GM12878 (cell line): ENCODE measurements at regions not wholly inside any gene's neighbourhood (a gene's known extent, or its start where the extent isn't known, plus 50 kb on each side); places are given as distances from the start of the nearest gene placed in this dataset.

Source experiments
- ATAC-seq: fragments of 200-7000 bp; cut with Tn5 transposase; 3 replicates; pipeline ENCODE4 v1.9.1; 2020; ENCODE audit warnings: mild to moderate bottlenecking, moderate library complexity
- BruUV-seq: library from RNA; stranded (reverse); fragments of 400-500 nt; replicated peaks from 2 replicates; lab custom pipeline; 2021; lab: Mats Ljungman, UMichigan
- CTCF ChIA-PET: fragments of 300-600 bp; sonication (Branson Sonifier 250); formaldehyde crosslinking; extraction: SDS; loops from one replicate; lab custom pipeline; 2021; ENCODE audit warnings: inconsistent platforms; lab: Yijun Ruan, JAX
- POLR2A ChIA-PET: fragments of 350-600 bp; formaldehyde crosslinking; extraction: SDS; loops from one replicate; lab custom pipeline; 2021; ENCODE audit warnings: inconsistent platforms; lab: Charles Lee
- RAD21 ChIA-PET: fragments of 300-600 bp; sonication (Branson Sonifier 250); formaldehyde crosslinking; loops from one replicate; lab custom pipeline; 2023; ENCODE audit warnings: antibody characterized with exemption; ENCODE audit not compliant: unreplicated experiment; lab: Charles Lee
- SMC1A ChIA-PET: fragments of 300-600 bp; sonication (Branson Sonifier 250); formaldehyde crosslinking; loops from one replicate; lab custom pipeline; 2023; ENCODE audit not compliant: unreplicated experiment, uncharacterized antibody; lab: Charles Lee
- DNase-seq: peaks from one replicate; pipeline ENCODE4 v3.0.0-alpha.2; 2011; ENCODE audit warnings: low read depth, low spot score
- FAIRE-seq: peaks from 3 replicates; lab custom pipeline; 2011; peaks lifted over from hg19 to GRCh38; lab: Jason Lieb, UNC
- H2AFZ ChIP-seq: 2 replicates; pipeline ENCODE4 v1.6.0; 2011; ENCODE audit warnings: low read depth, low read length, control low read depth; ENCODE audit not compliant: control insufficient read depth
- H3K27ac ChIP-seq: 2 replicates; pipeline ENCODE4 v1.5.1; 2011; ENCODE audit warnings: control low read depth; ENCODE audit not compliant: control insufficient read depth, insufficient read depth
- H3K27me3 ChIP-seq, 2 experiments: replicated peaks in 1 of 2; 2 replicates each; pipeline versions ENCODE4 v1.6.0 to v1.6.1; 2011; ENCODE audit warnings: low read length in 1 of 2; ENCODE audit not compliant: control insufficient read depth in 2 of 2, insufficient read depth in 2 of 2
- H3K36me3 ChIP-seq, 2 experiments: 2 replicates each; pipeline ENCODE4 v1.5.1; 2011; ENCODE audit warnings: low read length in 1 of 2; ENCODE audit not compliant: control insufficient read depth in 2 of 2, insufficient read depth in 2 of 2
- H3K4me1 ChIP-seq: 2 replicates; pipeline ENCODE4 v1.6.1; 2011; ENCODE audit warnings: mild to moderate bottlenecking, low read length, moderate library complexity, mixed read lengths; ENCODE audit not compliant: control insufficient read depth, insufficient read depth
- H3K4me2 ChIP-seq: 2 replicates; pipeline ENCODE4 v1.6.0; 2011; ENCODE audit warnings: control low read depth; ENCODE audit not compliant: control insufficient read depth, insufficient read depth
- H3K4me3 ChIP-seq: fragments of 200-600 bp; sonication (generic); 2 replicates; pipeline ENCODE4 v1.5.1; 2016
- H3K79me2 ChIP-seq: 2 replicates; pipeline ENCODE4 v1.6.0; 2011; ENCODE audit warnings: low read length; ENCODE audit not compliant: control insufficient read depth, insufficient read depth
- H3K9ac ChIP-seq: 2 replicates; pipeline ENCODE4 v1.8.0; 2011; ENCODE audit warnings: low read length, control low read depth, mixed read lengths; ENCODE audit not compliant: control insufficient read depth, insufficient read depth
- H3K9me3 ChIP-seq: replicated peaks from 3 replicates; pipeline ENCODE4 v1.5.1; 2011; ENCODE audit warnings: mild to moderate bottlenecking, low read length; ENCODE audit not compliant: control insufficient read depth, insufficient read depth
- H4K20me1 ChIP-seq: 2 replicates; pipeline ENCODE4 v1.6.0; 2011; ENCODE audit not compliant: control insufficient read depth, insufficient read depth
- ASH2L ChIP-seq: fragments of 300-600, 200-600 bp; sonication (generic); IDR thresholded peaks from 2 replicates; pipeline ENCODE4 v1.6.1; 2017; ENCODE audit warnings: low read depth, mild to moderate bottlenecking, borderline replicate concordance
- CUX1 ChIP-seq: IDR thresholded peaks from 2 replicates; pipeline ENCODE4 v1.6.1; 2012; ENCODE audit warnings: improper control_type of control experiment, low read depth, low read length; ENCODE audit not compliant: insufficient replicate concordance
- FOXM1 ChIP-seq: IDR thresholded peaks from 2 replicates; pipeline ENCODE4 v1.6.1; 2012; ENCODE audit warnings: low read depth, mild to moderate bottlenecking, inconsistent platforms, low read length, moderate library complexity
- MXI1 ChIP-seq: fragments of 150-350 bp; IDR thresholded peaks from 2 replicates; pipeline ENCODE4 v1.6.1; 2011; ENCODE audit warnings: low read depth, mild to moderate bottlenecking, inconsistent platforms, low read length, improper control_type of control experiment
- MYB ChIP-seq: fragments of 150-350 bp; IDR thresholded peaks from 2 replicates; pipeline ENCODE4 v1.6.1; 2014; ENCODE audit warnings: mild to moderate bottlenecking, low read depth, low read length, borderline replicate concordance
- NR2C1 ChIP-seq: fragments of 450-650 bp; IDR thresholded peaks from 2 replicates; pipeline ENCODE4 v1.6.1; 2017; ENCODE audit warnings: antibody characterized with exemption, mild to moderate bottlenecking, moderate library complexity
- NR2C2 ChIP-seq: IDR thresholded peaks from 2 replicates; pipeline ENCODE4 v1.6.1; 2011; ENCODE audit warnings: borderline replicate concordance, low read depth; ENCODE audit not compliant: control insufficient read depth, insufficient read length
- PAX8 ChIP-seq: fragments of 450-650 bp; IDR thresholded peaks from 2 replicates; pipeline ENCODE4 v1.6.1; 2017; ENCODE audit warnings: mild to moderate bottlenecking, moderate library complexity
- POU2F2 ChIP-seq: IDR thresholded peaks from 3 replicates; pipeline ENCODE4 v1.6.1; 2011; ENCODE audit warnings: low read depth, mild to moderate bottlenecking, low read length, borderline replicate concordance
- SKIL ChIP-seq: fragments of 450-650 bp; IDR thresholded peaks from 2 replicates; pipeline ENCODE4 v1.6.1; 2017; ENCODE audit warnings: mild to moderate bottlenecking, low read depth, inconsistent platforms; ENCODE audit not compliant: poor library complexity, severe bottlenecking
- SMC3 ChIP-seq: IDR thresholded peaks from 2 replicates; pipeline ENCODE4 v1.6.1; 2011; ENCODE audit warnings: low read length, improper control_type of control experiment, borderline replicate concordance
- SREBF2 ChIP-seq: IDR thresholded peaks from 2 replicates; pipeline ENCODE4 v1.6.1; 2012; ENCODE audit warnings: mild to moderate bottlenecking, low read length
- TCF3 ChIP-seq: IDR thresholded peaks from 2 replicates; pipeline ENCODE4 v1.6.1; 2012; ENCODE audit warnings: low read depth, mild to moderate bottlenecking, low read length, borderline replicate concordance; ENCODE audit not compliant: insufficient read depth
- ZZZ3 ChIP-seq: IDR thresholded peaks from 2 replicates; pipeline ENCODE4 v1.6.1; 2011; ENCODE audit warnings: low read depth; ENCODE audit not compliant: control insufficient read depth, insufficient read length
- WGBS: methylation state at CpG from one replicate; pipeline ENCODE4 v1.1.6; 2016; ENCODE audit warnings: low lambda C conversion rate; ENCODE audit not compliant: insufficient replicate concordance, insufficient coverage; ENCODE audit errors: missing lambda C conversion rate; 5-methylcytosine and 5-hydroxymethylcytosine counted together
- in situ Hi-C: fragments of 300-500 bp; cut with MboI; formaldehyde crosslinking; loops from 9 replicates; pipeline ENCODE4 v1.14.3; 2018; ENCODE audit warnings: mixed read lengths
- intact Hi-C: fragments of 100-400 bp; cut with micrococcal nuclease; formaldehyde crosslinking; loops from one replicate; pipeline ENCODE4 v1.14.2; 2022; ENCODE audit not compliant: unreplicated experiment

- TF ChIP-seq ZZZ3 (no peak), MXI1 (no peak), NR2C1 (no peak), SMC3 (no peak)
Observed at GRCh38 chr4:141890279-141890678, 253.9 kb downstream of the IL15 start (continued).

- RAD21 ChIA-PET = no interaction called here
- TF ChIP-seq NR2C2 (no peak), CUX1 (no peak), MYB (no peak), PAX8 (no peak), POU2F2 (no peak), TCF3 (no peak), FOXM1 (no peak), SKIL (no peak), ASH2L (no peak), SREBF2 (no peak)
Observed at GRCh38 chr4:141891260-141892120, 255.1 kb downstream of the IL15 start.

More at GRCh38 chr4:141891260-141892120, 255.1 kb downstream of the IL15 start:
- H3K79me2 ChIP-seq = no peaks in the 10 kb centered on the region
- DNase-seq = no peak
- no peak for FAIRE-seq
- H3K27me3 ChIP-seq = no peaks in the 10 kb centered on the region
- no peak overlapping the region for H3K4me2 ChIP-seq
- no peak overlapping the region for H3K27ac ChIP-seq
- ChIA-PET POLR2A (no interaction called here), CTCF (no interaction called here), SMC1A (no interaction called here)
- H3K4me3 ChIP-seq = no peak overlapping the region
- no peak for ATAC-seq
- H3K9me3 ChIP-seq = no peaks in the 10 kb centered on the region
- no peaks in the 10 kb centered on the region for H3K36me3 ChIP-seq
- WGBS = 50% methylated on average over 6 of the region's 7 CpGs
- in situ Hi-C loops (no loop called here), intact Hi-C loops (no loop called here)
- no peak overlapping the region for H3K9ac ChIP-seq
- H3K4me1 ChIP-seq = no peaks in the 10 kb centered on the region
- H4K20me1 ChIP-seq = no peaks in the 10 kb centered on the region
- no peak overlapping the region for H2AFZ ChIP-seq
- no TSS peak for BruUV-seq
